Bronchial epithelial cell (primary cell): ENCODE measurements at regions not wholly inside any gene's neighbourhood (a gene's known extent, or its start where the extent isn't known, plus 50 kb on each side); places are given as distances from the start of the nearest gene placed in this dataset.

Experiments used
- DNase-seq: peaks from one replicate; pipeline ENCODE4 v3.0.0-alpha.2; 2010; ENCODE audit warnings: low read depth
- FAIRE-seq: peaks from 2 replicates; lab custom pipeline; 2011; peaks lifted over from hg19 to GRCh38; lab: Jason Lieb, UNC
- H3K27me3 ChIP-seq: 2 replicates; pipeline ENCODE4 v1.5.1; 2011; ENCODE audit warnings: low read length; ENCODE audit not compliant: control insufficient read depth, insufficient read depth
- H3K36me3 ChIP-seq: 2 replicates; pipeline ENCODE4 v1.5.1; 2011; ENCODE audit warnings: low read length; ENCODE audit not compliant: control insufficient read depth, insufficient read depth
- H3K4me3 ChIP-seq: 2 replicates; pipeline ENCODE4 v1.5.1; 2011; ENCODE audit warnings: mild to moderate bottlenecking, low read depth, low read length, control low read depth
- TF ChIP-seq, protein P1 (sequence below): IDR thresholded peaks from 2 replicates; pipeline ENCODE4 v1.5.1; 2011; ENCODE audit warnings: mild to moderate bottlenecking, moderate library complexity, low read length, control low read depth, inconsistent platforms; ENCODE audit not compliant: insufficient read depth, severe bottlenecking

- no peaks in the 10 kb centered on the region for H3K27me3 ChIP-seq
- DNase-seq (no peak), FAIRE-seq (no peak)
- TF ChIP-seq, protein P1, sequence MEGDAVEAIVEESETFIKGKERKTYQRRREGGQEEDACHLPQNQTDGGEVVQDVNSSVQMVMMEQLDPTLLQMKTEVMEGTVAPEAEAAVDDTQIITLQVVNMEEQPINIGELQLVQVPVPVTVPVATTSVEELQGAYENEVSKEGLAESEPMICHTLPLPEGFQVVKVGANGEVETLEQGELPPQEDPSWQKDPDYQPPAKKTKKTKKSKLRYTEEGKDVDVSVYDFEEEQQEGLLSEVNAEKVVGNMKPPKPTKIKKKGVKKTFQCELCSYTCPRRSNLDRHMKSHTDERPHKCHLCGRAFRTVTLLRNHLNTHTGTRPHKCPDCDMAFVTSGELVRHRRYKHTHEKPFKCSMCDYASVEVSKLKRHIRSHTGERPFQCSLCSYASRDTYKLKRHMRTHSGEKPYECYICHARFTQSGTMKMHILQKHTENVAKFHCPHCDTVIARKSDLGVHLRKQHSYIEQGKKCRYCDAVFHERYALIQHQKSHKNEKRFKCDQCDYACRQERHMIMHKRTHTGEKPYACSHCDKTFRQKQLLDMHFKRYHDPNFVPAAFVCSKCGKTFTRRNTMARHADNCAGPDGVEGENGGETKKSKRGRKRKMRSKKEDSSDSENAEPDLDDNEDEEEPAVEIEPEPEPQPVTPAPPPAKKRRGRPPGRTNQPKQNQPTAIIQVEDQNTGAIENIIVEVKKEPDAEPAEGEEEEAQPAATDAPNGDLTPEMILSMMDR = no peak
- H3K4me3 ChIP-seq = no peak overlapping the region
- H3K36me3 ChIP-seq = no peaks in the 10 kb centered on the region
These were observed 263.5 kb upstream of the PLD5 start for GRCh38 chr1:242787968-242788367.

DNA sequence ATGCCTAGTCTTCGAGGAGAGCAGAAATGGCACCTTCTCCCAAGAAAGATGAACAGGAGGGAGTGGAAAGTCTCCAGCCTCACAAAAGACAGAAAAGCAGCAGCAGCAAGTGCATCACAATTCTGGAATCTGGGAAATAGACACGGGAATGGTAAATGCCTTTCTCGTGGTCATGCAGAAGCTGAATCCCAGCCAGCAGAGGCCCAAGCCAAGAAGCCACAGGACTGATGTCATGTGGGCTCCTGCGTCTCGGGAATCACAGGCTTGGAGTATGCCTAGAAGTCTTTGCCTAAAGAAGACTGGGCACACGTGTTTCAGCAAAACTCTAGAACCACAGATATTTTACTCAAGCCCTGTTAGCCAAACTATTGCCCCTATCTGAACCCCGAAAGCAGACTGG lies 260.3 kb upstream of the PLD5 start:
- Histone ChIP-seq H3K27me3 (no peaks in the 10 kb centered on the region), H3K4me3 (no peak overlapping the region), H3K36me3 (no peaks in the 10 kb centered on the region)
- FAIRE-seq = no peak
- DNase-seq = no peak
- TF ChIP-seq, protein P1 = no peak

DNA sequence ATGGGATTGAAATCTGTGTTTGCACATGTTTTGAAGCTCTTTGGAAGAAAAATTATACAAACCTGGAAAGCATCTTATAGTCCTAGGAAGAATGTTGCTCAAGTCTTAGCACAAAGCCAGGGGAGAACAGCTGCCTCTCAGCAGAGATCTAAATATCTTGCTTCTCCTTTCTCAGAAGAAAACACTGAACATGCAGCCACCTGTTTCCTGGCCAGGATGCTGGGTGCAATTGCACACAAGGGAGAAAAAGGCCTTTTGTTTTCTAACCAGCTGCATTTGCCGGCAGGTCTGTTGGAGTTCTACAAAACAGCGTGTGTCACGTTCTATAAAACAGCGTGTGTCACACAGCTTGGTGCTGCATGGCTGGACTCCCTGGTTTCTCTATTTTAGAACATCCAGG lies 259.6 kb upstream of the PLD5 start:
- TF ChIP-seq, protein P1 = no peak
- no peak for FAIRE-seq
- Histone ChIP-seq H3K4me3 (no peak overlapping the region), H3K27me3 (no peaks in the 10 kb centered on the region), H3K36me3 (no peaks in the 10 kb centered on the region)
- DNase-seq = no peak

- Histone ChIP-seq H3K36me3 (no peaks in the 10 kb centered on the region), H3K27me3 (no peaks in the 10 kb centered on the region), H3K4me3 (no peak overlapping the region)
- no peak for DNase-seq
- TF ChIP-seq, protein P1 = no peak
- FAIRE-seq = no peak
These were observed 249.8 kb upstream of the PLD5 start for GRCh38 chr1:242774256-242774655.

GRCh38 chr1:242770366-242770765 lies 245.9 kb upstream of the PLD5 start:
- TF ChIP-seq, protein P1 = no peak
- Histone ChIP-seq H3K27me3 (no peaks in the 10 kb centered on the region), H3K4me3 (no peak overlapping the region), H3K36me3 (no peaks in the 10 kb centered on the region)
- FAIRE-seq (no peak), DNase-seq (peak; percentile 20)

GRCh38 chr1:242764161-242764560 lies 239.7 kb upstream of the PLD5 start:
- Histone ChIP-seq H3K27me3 (no peaks in the 10 kb centered on the region), H3K36me3 (no peaks in the 10 kb centered on the region), H3K4me3 (no peak overlapping the region)
- peak; percentile 50 for FAIRE-seq
- TF ChIP-seq, protein P1 = no peak
- peak; percentile 12 for DNase-seq
